Loucy (cell line): ENCODE measurements at regions not wholly inside any gene's neighbourhood (a gene's known extent, or its start where the extent isn't known, plus 50 kb on each side); places are given as distances from the start of the nearest gene placed in this dataset.

Experiments used
- H2AFZ ChIP-seq: fragments of 200-600 bp; sonication (generic); 2 replicates; pipeline ENCODE4 v1.6.0; 2016; ENCODE audit warnings: antibody characterized with exemption, mild to moderate bottlenecking, low read length, moderate library complexity
- H3F3A ChIP-seq: fragments of 200-600 bp; 2 replicates; pipeline ENCODE4 v1.6.0; 2016; ENCODE audit warnings: antibody characterized with exemption, low read depth, mild to moderate bottlenecking
- H3K27me3 ChIP-seq: fragments of 200-600 bp; sonication (generic); 2 replicates; pipeline ENCODE4 v1.6.1; 2014; ENCODE audit warnings: low read length, mild to moderate bottlenecking; ENCODE audit not compliant: insufficient read depth, poor library complexity, severe bottlenecking
- H3K36me3 ChIP-seq: fragments of 200-600 bp; sonication (generic); 2 replicates; pipeline ENCODE4 v1.6.1; 2016; ENCODE audit warnings: low read length; ENCODE audit not compliant: insufficient read depth
- H3K4me1 ChIP-seq: fragments of 200-600 bp; sonication (generic); 2 replicates; pipeline ENCODE4 v1.5.1; 2014; ENCODE audit warnings: low read length, mild to moderate bottlenecking; ENCODE audit not compliant: insufficient read depth, poor library complexity, severe bottlenecking
- H3K4me2 ChIP-seq: fragments of 200-600 bp; sonication (generic); 2 replicates; pipeline ENCODE4 v1.6.0; 2014; ENCODE audit warnings: antibody characterized with exemption, low read length, low read depth, mild to moderate bottlenecking; ENCODE audit not compliant: poor library complexity, severe bottlenecking
- H3K4me3 ChIP-seq: fragments of 200-600 bp; sonication (generic); 2 replicates; pipeline ENCODE4 v1.5.1; 2014; ENCODE audit warnings: low read length, mild to moderate bottlenecking, mixed read lengths; ENCODE audit not compliant: poor library complexity, severe bottlenecking
- H3K79me2 ChIP-seq: fragments of 200-600 bp; sonication (generic); 2 replicates; pipeline ENCODE4 v1.6.1; 2014; ENCODE audit warnings: low read length; ENCODE audit not compliant: insufficient read depth
- H3K9ac ChIP-seq: fragments of 200-600 bp; sonication (generic); 2 replicates; pipeline ENCODE4 v1.6.0; 2014; ENCODE audit warnings: mild to moderate bottlenecking, low read depth, low read length, moderate library complexity; ENCODE audit not compliant: poor library complexity, severe bottlenecking
- H3K9me2 ChIP-seq: fragments of 200-600 bp; sonication (generic); replicated peaks from 2 replicates; pipeline ENCODE4 v1.6.1; 2016; ENCODE audit warnings: low read depth, low read length, mixed read lengths
- H3K9me3 ChIP-seq: fragments of 200-600 bp; sonication (generic); 2 replicates; pipeline ENCODE4 v1.6.1; 2014; ENCODE audit warnings: mild to moderate bottlenecking, antibody characterized with exemption, low read length, low read depth; ENCODE audit not compliant: insufficient read depth
- H4K20me1 ChIP-seq: fragments of 200-600 bp; sonication (generic); 2 replicates; pipeline ENCODE4 v1.6.0; 2014; ENCODE audit warnings: antibody characterized with exemption, low read length, mild to moderate bottlenecking; ENCODE audit not compliant: insufficient read depth, poor library complexity, severe bottlenecking
- CTCF ChIP-seq: fragments of 200-600 bp; sonication (generic); conservative IDR thresholded peaks from 2 replicates; pipeline ENCODE4 v1.5.1; 2014; ENCODE audit warnings: mild to moderate bottlenecking, antibody characterized with exemption, low read length
- EZH2phosphoT487 ChIP-seq: fragments of 200-600 bp; IDR thresholded peaks from 2 replicates; pipeline ENCODE4 v1.6.1; 2018; ENCODE audit warnings: antibody characterized with exemption, mild to moderate bottlenecking, moderate library complexity, borderline replicate concordance

- Histone ChIP-seq H3K4me1 (peaks cover 3% of the 10 kb centered on the region), H2AFZ (no peak overlapping the region), H3K4me2 (no peak overlapping the region), H3K79me2 (no peaks in the 10 kb centered on the region), H3K9me2 (no peaks in the 10 kb centered on the region), H3K9me3 (no peaks in the 10 kb centered on the region), H3K36me3 (no peaks in the 10 kb centered on the region), H3K4me3 (no peak overlapping the region), H4K20me1 (no peaks in the 10 kb centered on the region), H3K27me3 (no peaks in the 10 kb centered on the region), H3K9ac (no peak overlapping the region), H3F3A (no peaks in the 10 kb centered on the region)
- TF ChIP-seq EZH2phosphoT487 (no peak), CTCF (no peak)
These were observed 241.0 kb upstream of the RASGEF1B start for GRCh38 chr4:81712714-81713113.

GRCh38 chr4:81704461-81704860, 232.8 kb upstream of the RASGEF1B start:
- H3K4me2 ChIP-seq: no peak overlapping the region
- no peak overlapping the region for H3K9ac ChIP-seq
- H3K36me3 ChIP-seq: no peaks in the 10 kb centered on the region
- H3K4me1 ChIP-seq: no peaks in the 10 kb centered on the region
- no peaks in the 10 kb centered on the region for H4K20me1 ChIP-seq
- H3K9me3 ChIP-seq: no peaks in the 10 kb centered on the region
- no peaks in the 10 kb centered on the region for H3F3A ChIP-seq
- TF ChIP-seq CTCF (no peak), EZH2phosphoT487 (no peak)
- no peak overlapping the region for H2AFZ ChIP-seq
- no peak overlapping the region for H3K4me3 ChIP-seq
- H3K79me2 ChIP-seq: no peaks in the 10 kb centered on the region
- no peaks in the 10 kb centered on the region for H3K9me2 ChIP-seq
- no peaks in the 10 kb centered on the region for H3K27me3 ChIP-seq

- Histone ChIP-seq H3K4me3 (no peak overlapping the region), H3K36me3 (no peaks in the 10 kb centered on the region), H3K9me2 (no peaks in the 10 kb centered on the region), H3K79me2 (no peaks in the 10 kb centered on the region), H3K4me1 (peaks cover 3% of the 10 kb centered on the region), H3K9me3 (no peaks in the 10 kb centered on the region), H3F3A (no peaks in the 10 kb centered on the region), H4K20me1 (no peaks in the 10 kb centered on the region), H3K4me2 (no peak overlapping the region), H2AFZ (no peak overlapping the region), H3K9ac (no peak overlapping the region), H3K27me3 (no peaks in the 10 kb centered on the region)
- TF ChIP-seq EZH2phosphoT487 (no peak), CTCF (no peak)
These were observed 228.5 kb upstream of the RASGEF1B start for GRCh38 chr4:81700189-81700588.
